ENCODE measurements at regions not wholly inside any gene's neighbourhood (a gene's known extent, or its start where the extent isn't known, plus 50 kb on each side); places are given as distances from the start of the nearest gene placed in this dataset.

DNA sequence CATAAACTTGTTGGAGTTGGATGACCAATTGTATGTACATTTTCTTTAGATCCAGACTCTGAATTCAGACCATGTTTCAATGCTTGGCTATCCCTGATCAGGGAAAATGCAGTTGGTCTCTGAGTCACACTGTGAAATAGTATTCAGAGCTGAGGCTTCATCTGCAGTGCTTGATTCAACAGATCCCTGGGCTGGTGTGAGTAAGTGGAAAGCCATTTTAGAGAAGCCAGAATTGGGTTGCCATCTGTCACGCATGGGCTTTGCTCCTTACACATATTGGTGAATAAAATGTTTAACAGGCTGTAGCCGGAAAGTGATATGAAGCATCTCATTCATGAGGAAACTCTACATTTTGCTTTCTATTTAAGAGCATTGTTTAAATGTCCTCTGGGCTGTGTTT lies 50.0 kb upstream of the ACYP2 start:
- no peaks in the 10 kb centered on the region for H3K36me3 ChIP-seq (ENCODE audit: control insufficient read depth, insufficient read depth, low read length)
- no peak for DNase-seq
- no peak overlapping the region for H3K27ac ChIP-seq (ENCODE audit: low read length)
- H3K9me3 ChIP-seq (ENCODE audit: control insufficient read depth, low read depth, low read length) = no peaks in the 10 kb centered on the region
- H3K4me1 ChIP-seq (ENCODE audit: control insufficient read depth, insufficient read depth, low read length) = no peaks in the 10 kb centered on the region
- no CpG with 5 or more reads among the region's 2 CpGs for WGBS (ENCODE audit: insufficient coverage, low lambda C conversion rate)
- no peak overlapping the region for H3K4me3 ChIP-seq (ENCODE audit: low read length)
- H3K27me3 ChIP-seq (ENCODE audit: control insufficient read depth, insufficient read depth, low read length) = no peaks in the 10 kb centered on the region

- Histone ChIP-seq H3K9me3 (ENCODE audit: control insufficient read depth, low read depth, low read length) (no peaks in the 10 kb centered on the region), H3K27ac (ENCODE audit: low read length) (no peak overlapping the region), H3K4me1 (ENCODE audit: control insufficient read depth, insufficient read depth, low read length) (no peaks in the 10 kb centered on the region), H3K36me3 (ENCODE audit: control insufficient read depth, insufficient read depth, low read length) (no peaks in the 10 kb centered on the region), H3K27me3 (ENCODE audit: control insufficient read depth, insufficient read depth, low read length) (no peaks in the 10 kb centered on the region), H3K4me3 (ENCODE audit: low read length) (no peak overlapping the region)
- no peak for DNase-seq
- WGBS (ENCODE audit: insufficient coverage, low lambda C conversion rate) = no CpG with 5 or more reads among the region's 3 CpGs
Measured at GRCh38 chr2:54063967-54064535, 51.4 kb upstream of the ACYP2 start.

- 71% methylated on average over 1 of the region's 1 CpG for WGBS (ENCODE audit: insufficient coverage, low lambda C conversion rate)
- H3K27me3 ChIP-seq (ENCODE audit: control insufficient read depth, insufficient read depth, low read length) = no peaks in the 10 kb centered on the region
- H3K4me1 ChIP-seq (ENCODE audit: control insufficient read depth, insufficient read depth, low read length) = no peaks in the 10 kb centered on the region
- H3K27ac ChIP-seq (ENCODE audit: low read length) = no peak overlapping the region
- no peak overlapping the region for H3K4me3 ChIP-seq (ENCODE audit: low read length)
- H3K36me3 ChIP-seq (ENCODE audit: control insufficient read depth, insufficient read depth, low read length) = no peaks in the 10 kb centered on the region
- no peaks in the 10 kb centered on the region for H3K9me3 ChIP-seq (ENCODE audit: control insufficient read depth, low read depth, low read length)
- no peak for DNase-seq
Measured at GRCh38 chr2:54062401-54062800, 53.0 kb upstream of the ACYP2 start.

DNA sequence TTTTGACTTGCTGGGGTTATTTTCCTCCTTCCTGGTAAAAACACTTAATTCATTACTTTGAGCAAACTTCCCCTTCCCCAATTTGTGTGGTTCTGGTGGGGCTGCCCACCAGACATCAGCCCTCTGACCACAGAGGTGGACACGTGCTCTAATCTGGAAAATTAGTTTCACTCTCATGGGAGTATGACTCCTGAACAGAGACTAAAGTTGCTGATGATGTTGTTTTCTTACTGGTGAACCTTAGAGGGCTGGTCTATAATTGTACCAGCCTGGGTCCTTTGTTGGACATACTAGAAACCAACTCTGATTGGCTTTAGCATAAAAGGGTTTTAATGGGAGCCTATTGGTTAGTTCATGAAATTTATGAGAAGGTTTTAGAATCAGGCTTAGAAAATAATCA lies 54.1 kb upstream of the ACYP2 start:
- no peak for DNase-seq
- no peak overlapping the region for H3K4me3 ChIP-seq (ENCODE audit: low read length)
- WGBS (ENCODE audit: insufficient coverage, low lambda C conversion rate) = no CpG with 5 or more reads among the region's 1 CpG
- H3K27ac ChIP-seq (ENCODE audit: low read length) = no peak overlapping the region
- H3K9me3 ChIP-seq (ENCODE audit: control insufficient read depth, low read depth, low read length) = no peaks in the 10 kb centered on the region
- no peaks in the 10 kb centered on the region for H3K36me3 ChIP-seq (ENCODE audit: control insufficient read depth, insufficient read depth, low read length)
- no peaks in the 10 kb centered on the region for H3K27me3 ChIP-seq (ENCODE audit: control insufficient read depth, insufficient read depth, low read length)
- no peaks in the 10 kb centered on the region for H3K4me1 ChIP-seq (ENCODE audit: control insufficient read depth, insufficient read depth, low read length)

DNA sequence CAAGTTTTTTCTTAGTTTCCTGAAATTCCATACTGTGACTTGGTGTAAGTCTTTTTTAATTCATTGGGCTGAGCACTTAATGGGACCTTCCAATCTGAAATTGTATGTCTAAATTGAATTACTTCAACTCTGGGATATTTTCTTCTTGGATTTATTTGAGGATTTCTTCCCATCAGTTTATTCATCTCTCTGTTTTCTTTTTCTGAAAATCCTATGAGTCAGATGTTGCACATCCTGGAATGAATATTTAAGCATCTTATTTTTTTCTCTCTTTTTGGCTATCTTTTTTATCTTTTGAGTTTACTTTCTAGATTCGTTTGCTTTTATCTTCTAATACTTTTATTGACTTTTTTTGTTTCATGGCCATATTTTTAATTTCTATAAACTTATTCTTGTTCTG lies 55.4 kb upstream of the ACYP2 start:
- Histone ChIP-seq H3K27ac (ENCODE audit: low read length) (no peak overlapping the region), H3K4me1 (ENCODE audit: control insufficient read depth, insufficient read depth, low read length) (no peaks in the 10 kb centered on the region), H3K9me3 (ENCODE audit: control insufficient read depth, low read depth, low read length) (no peaks in the 10 kb centered on the region), H3K4me3 (ENCODE audit: low read length) (no peak overlapping the region), H3K36me3 (ENCODE audit: control insufficient read depth, insufficient read depth, low read length) (no peaks in the 10 kb centered on the region), H3K27me3 (ENCODE audit: control insufficient read depth, insufficient read depth, low read length) (no peaks in the 10 kb centered on the region)
- WGBS (ENCODE audit: insufficient coverage, low lambda C conversion rate) = 87% methylated on average over 1 of the region's 1 CpG
- DNase-seq = no peak

DNA sequence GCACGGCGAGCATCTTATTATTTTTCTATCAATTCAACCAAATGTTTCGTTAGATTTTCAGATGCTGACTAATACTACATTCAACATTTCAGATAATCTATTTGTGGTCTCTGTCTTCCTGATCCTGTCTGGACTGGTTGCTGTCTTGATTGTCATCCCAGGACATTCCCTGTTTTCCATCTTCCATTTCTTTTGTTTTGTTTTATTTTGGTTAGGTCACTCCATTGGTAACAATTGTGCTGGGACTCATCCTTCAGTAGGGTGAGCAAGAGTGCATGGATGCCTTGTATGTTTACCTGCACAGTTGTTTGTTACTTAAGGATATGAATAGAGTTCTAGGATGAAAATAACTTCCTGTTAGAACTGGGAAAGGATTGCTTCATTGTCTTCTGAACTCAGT lies 55.9 kb upstream of the ACYP2 start:
- 100% methylated on average over 1 of the region's 3 CpGs for WGBS (ENCODE audit: insufficient coverage, low lambda C conversion rate)
- Histone ChIP-seq H3K27ac (ENCODE audit: low read length) (no peak overlapping the region), H3K27me3 (ENCODE audit: control insufficient read depth, insufficient read depth, low read length) (no peaks in the 10 kb centered on the region), H3K9me3 (ENCODE audit: control insufficient read depth, low read depth, low read length) (no peaks in the 10 kb centered on the region), H3K4me1 (ENCODE audit: control insufficient read depth, insufficient read depth, low read length) (no peaks in the 10 kb centered on the region), H3K36me3 (ENCODE audit: control insufficient read depth, insufficient read depth, low read length) (no peaks in the 10 kb centered on the region), H3K4me3 (ENCODE audit: low read length) (no peak overlapping the region)
- no peak for DNase-seq

GRCh38 chr2:54058449-54058848 lies 57.0 kb upstream of the ACYP2 start:
- Histone ChIP-seq H3K4me3 (ENCODE audit: low read length) (no peak overlapping the region), H3K27me3 (ENCODE audit: control insufficient read depth, insufficient read depth, low read length) (no peaks in the 10 kb centered on the region), H3K9me3 (ENCODE audit: control insufficient read depth, low read depth, low read length) (no peaks in the 10 kb centered on the region), H3K36me3 (ENCODE audit: control insufficient read depth, insufficient read depth, low read length) (no peaks in the 10 kb centered on the region), H3K27ac (ENCODE audit: low read length) (no peak overlapping the region), H3K4me1 (ENCODE audit: control insufficient read depth, insufficient read depth, low read length) (no peaks in the 10 kb centered on the region)
- WGBS (ENCODE audit: insufficient coverage, low lambda C conversion rate) = 100% methylated on average over 1 of the region's 1 CpG
- no peak for DNase-seq

DNA sequence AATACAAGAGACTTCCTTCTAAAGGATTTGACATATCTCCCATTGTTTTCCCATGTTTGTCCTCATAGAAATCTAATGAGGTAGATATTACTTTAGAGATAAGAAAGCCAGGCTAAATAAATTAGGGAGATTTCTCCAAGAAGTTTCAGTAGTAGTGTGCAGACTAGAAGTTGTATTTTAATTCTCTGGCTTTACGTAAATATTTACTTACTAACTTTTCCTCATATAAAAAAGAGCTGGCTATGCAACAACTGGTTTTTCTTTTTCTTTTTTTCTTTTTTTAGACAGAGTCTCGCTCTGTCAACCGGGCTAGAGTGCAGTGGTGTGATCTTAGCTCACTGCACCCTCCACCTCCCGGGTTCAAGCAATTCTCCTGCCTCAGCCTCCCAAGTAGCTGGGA lies 60.6 kb upstream of the ACYP2 start:
- Histone ChIP-seq H3K36me3 (ENCODE audit: control insufficient read depth, insufficient read depth, low read length) (peaks cover 3% of the 10 kb centered on the region), H3K27me3 (ENCODE audit: control insufficient read depth, insufficient read depth, low read length) (no peaks in the 10 kb centered on the region), H3K9me3 (ENCODE audit: control insufficient read depth, low read depth, low read length) (no peaks in the 10 kb centered on the region), H3K4me3 (ENCODE audit: low read length) (no peak overlapping the region), H3K4me1 (ENCODE audit: control insufficient read depth, insufficient read depth, low read length) (no peaks in the 10 kb centered on the region), H3K27ac (ENCODE audit: low read length) (no peak overlapping the region)
- DNase-seq = no peak
- WGBS (ENCODE audit: insufficient coverage, low lambda C conversion rate) = 92% methylated on average over 2 of the region's 4 CpGs

DNA sequence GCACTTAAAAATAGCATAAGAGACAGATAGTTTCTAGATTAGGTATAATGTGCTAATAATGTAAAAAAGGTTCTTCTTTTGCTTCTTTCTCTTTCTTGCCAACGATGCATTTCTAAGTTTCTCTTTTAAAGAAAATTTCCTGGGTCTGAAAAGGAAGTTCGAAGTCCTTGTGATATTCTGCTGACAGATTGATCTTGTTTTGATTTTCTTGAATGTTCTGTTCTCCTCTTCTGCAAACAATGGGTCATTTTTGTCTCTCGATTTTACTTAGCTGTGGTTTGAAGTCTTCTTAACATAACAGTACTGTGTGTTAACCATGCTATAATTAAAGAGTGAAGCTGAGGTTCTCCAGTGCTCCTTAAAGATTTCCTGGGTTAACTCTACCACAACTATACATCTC lies 61.1 kb upstream of the ACYP2 start:
- Histone ChIP-seq H3K9me3 (ENCODE audit: control insufficient read depth, low read depth, low read length) (no peaks in the 10 kb centered on the region), H3K4me3 (ENCODE audit: low read length) (no peak overlapping the region), H3K4me1 (ENCODE audit: control insufficient read depth, insufficient read depth, low read length) (no peaks in the 10 kb centered on the region), H3K36me3 (ENCODE audit: control insufficient read depth, insufficient read depth, low read length) (peaks cover 3% of the 10 kb centered on the region), H3K27ac (ENCODE audit: low read length) (no peak overlapping the region), H3K27me3 (ENCODE audit: control insufficient read depth, insufficient read depth, low read length) (no peaks in the 10 kb centered on the region)
- WGBS (ENCODE audit: insufficient coverage, low lambda C conversion rate) = 95% methylated on average over 3 of the region's 3 CpGs
- no peak for DNase-seq

DNA sequence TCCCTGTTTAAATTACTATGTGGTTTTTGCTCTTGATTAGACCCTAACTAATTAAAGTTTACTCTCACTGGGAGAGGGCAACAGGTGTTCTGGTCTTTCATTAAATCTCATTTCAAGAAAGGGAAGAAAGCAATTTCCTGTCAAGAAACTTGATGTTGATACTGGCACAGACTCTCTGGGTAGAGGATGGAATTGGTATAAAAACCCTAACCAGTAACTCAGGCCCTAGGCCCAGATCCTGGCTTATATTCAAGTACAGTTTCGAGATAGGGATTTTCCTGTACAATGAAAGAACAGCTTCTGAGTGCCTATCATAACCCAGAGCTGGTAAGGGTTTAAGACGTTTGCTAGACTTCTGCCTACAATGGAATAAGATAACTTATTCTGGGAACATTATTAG lies 61.6 kb upstream of the ACYP2 start:
- peaks cover 3% of the 10 kb centered on the region for H3K36me3 ChIP-seq (ENCODE audit: control insufficient read depth, insufficient read depth, low read length)
- H3K27ac ChIP-seq (ENCODE audit: low read length) = no peak overlapping the region
- H3K4me3 ChIP-seq (ENCODE audit: low read length) = no peak overlapping the region
- H3K9me3 ChIP-seq (ENCODE audit: control insufficient read depth, low read depth, low read length) = no peaks in the 10 kb centered on the region
- no peak for DNase-seq
- H3K27me3 ChIP-seq (ENCODE audit: control insufficient read depth, insufficient read depth, low read length) = no peaks in the 10 kb centered on the region
- 100% methylated on average over 1 of the region's 2 CpGs for WGBS (ENCODE audit: insufficient coverage, low lambda C conversion rate)
- H3K4me1 ChIP-seq (ENCODE audit: control insufficient read depth, insufficient read depth, low read length) = no peaks in the 10 kb centered on the region

GRCh38 chr2:54052825-54053718 lies 62.3 kb upstream of the ACYP2 start:
- DNase-seq = no peak
- no CpG with 5 or more reads among the region's 4 CpGs for WGBS (ENCODE audit: insufficient coverage, low lambda C conversion rate)
- Histone ChIP-seq H3K4me3 (ENCODE audit: low read length) (no peak overlapping the region), H3K27me3 (ENCODE audit: control insufficient read depth, insufficient read depth, low read length) (no peaks in the 10 kb centered on the region), H3K4me1 (ENCODE audit: control insufficient read depth, insufficient read depth, low read length) (no peaks in the 10 kb centered on the region), H3K27ac (ENCODE audit: low read length) (no peak overlapping the region), H3K36me3 (ENCODE audit: control insufficient read depth, insufficient read depth, low read length) (peaks cover 3% of the 10 kb centered on the region), H3K9me3 (ENCODE audit: control insufficient read depth, low read depth, low read length) (no peaks in the 10 kb centered on the region)
